K562 (cell line): ENCODE measurements at regions not wholly inside any gene's neighbourhood (a gene's known extent, or its start where the extent isn't known, plus 50 kb on each side); places are given as distances from the start of the nearest gene placed in this dataset.

Experiments
- ATAC-seq: fragments of 200-7000 bp; cut with Tn5 transposase; 3 replicates; pipeline ENCODE4 v1.9.1; 2020; ENCODE audit warnings: moderate library complexity
- BruUV-seq: library from RNA; stranded (reverse); fragments of 400-500 nt; replicated peaks from 2 replicates; lab custom pipeline; 2021; lab: Mats Ljungman, UMichigan
- CTCF ChIA-PET: fragments of 300-600 bp; formaldehyde crosslinking; extraction: SDS; loops from one replicate; lab custom pipeline; 2021; ENCODE audit warnings: low intra/inter-chr PET ratio; lab: Yijun Ruan, JAX
- POLR2A ChIA-PET: fragments of 300-600, 350-650 bp; sonication (Branson Sonifier 250); formaldehyde crosslinking; extraction: SDS; loops from one replicate; lab custom pipeline; 2021; ENCODE audit warnings: antibody characterized with exemption, inconsistent platforms; lab: Yijun Ruan, JAX
- DNase-seq, 4 experiments: peaks; one replicate each; pipeline versions ENCODE4 v3.0.0 to v3.0.0-alpha.2; 2011 to 2018; ENCODE audit warnings: low spot score in 3 of 4, mixed read lengths in 3 of 4; ENCODE audit errors: extremely low read depth in 1 of 4
- FAIRE-seq: peaks from 2 replicates; lab custom pipeline; 2011; peaks lifted over from hg19 to GRCh38; lab: Jason Lieb, UNC
- H2AFZ ChIP-seq: 2 replicates; pipeline ENCODE4 v1.6.0; 2011; ENCODE audit warnings: low read depth, low read length, control low read depth, inconsistent platforms
- H3K27ac ChIP-seq: fragments of 200-600 bp; 3 replicates; pipeline ENCODE4 v1.8.0; 2011; ENCODE audit warnings: low read depth, mild to moderate bottlenecking, control low read depth, inconsistent platforms, low read length, moderate library complexity, mixed read lengths; ENCODE audit errors: extremely low read depth
- H3K27me3 ChIP-seq, 2 experiments: fragments of 300-600 bp in 1 of 2; 2 replicates in 1 of 2; 3 replicates in 1 of 2; pipeline versions ENCODE4 v1.6.0 to v1.8.0; 2011; ENCODE audit warnings: inconsistent platforms in 2 of 2, low read length in 2 of 2, mild to moderate bottlenecking in 1 of 2, mixed read lengths in 1 of 2, moderate library complexity in 1 of 2; ENCODE audit not compliant: control insufficient read depth in 2 of 2, insufficient read depth in 2 of 2
- H3K36me3 ChIP-seq: fragments of 300-600 bp; 3 replicates; pipeline ENCODE4 v1.8.0; 2011; ENCODE audit warnings: mild to moderate bottlenecking, low read length, inconsistent platforms; ENCODE audit not compliant: control insufficient read depth, insufficient read depth
- H3K4me1 ChIP-seq, 2 experiments: fragments of 200-600 bp in 1 of 2; replicated peaks in 1 of 2; 2 replicates in 1 of 2; 3 replicates in 1 of 2; pipeline versions ENCODE4 v1.5.1 to v1.8.0; 2011; ENCODE audit warnings: inconsistent platforms in 2 of 2, low read length in 2 of 2, mild to moderate bottlenecking in 1 of 2, mixed read lengths in 1 of 2, moderate library complexity in 1 of 2; ENCODE audit not compliant: control insufficient read depth in 2 of 2, insufficient read depth in 2 of 2
- H3K4me2 ChIP-seq: 2 replicates; pipeline ENCODE4 v1.6.1; 2011; ENCODE audit warnings: low read length, control low read depth, inconsistent platforms, mixed read lengths; ENCODE audit not compliant: insufficient read depth
- H3K4me3 ChIP-seq: fragments of 200-600 bp; sonication (generic), shearing (Covaris generic); 2 replicates; pipeline ENCODE4 v1.5.1; 2016; ENCODE audit warnings: control low read depth, inconsistent platforms
- H3K79me2 ChIP-seq: fragments of 200-600 bp; 3 replicates; pipeline ENCODE4 v1.8.0; 2011; ENCODE audit warnings: low read length, inconsistent platforms; ENCODE audit not compliant: control insufficient read depth, insufficient read depth
- H3K9ac ChIP-seq, 2 experiments: 2 replicates each; pipeline versions ENCODE4 v1.6.0 to v1.6.1; 2011; ENCODE audit warnings: low read depth in 2 of 2, low read length in 2 of 2, control low read depth in 1 of 2, inconsistent platforms in 1 of 2, mild to moderate bottlenecking in 1 of 2, mixed read lengths in 1 of 2; ENCODE audit not compliant: insufficient read depth in 1 of 2
- H3K9me1 ChIP-seq: one replicate; pipeline ENCODE4 v1.6.0; 2011; ENCODE audit warnings: inconsistent platforms, mild to moderate bottlenecking, low read length, moderate library complexity; ENCODE audit not compliant: control insufficient read depth, insufficient read depth
- H3K9me3 ChIP-seq: replicated peaks from 2 replicates; pipeline ENCODE4 v1.5.1; 2011; ENCODE audit warnings: low read depth, low read length, inconsistent platforms; ENCODE audit not compliant: control insufficient read depth, insufficient read depth
- H4K20me1 ChIP-seq: replicated peaks from 2 replicates; pipeline ENCODE4 v1.6.1; 2011; ENCODE audit warnings: low read length, inconsistent platforms, mixed read lengths; ENCODE audit not compliant: control insufficient read depth, insufficient read depth
- EGR1 ChIP-seq: fragments of 450-650 bp; conservative IDR thresholded peaks from 2 replicates; pipeline ENCODE4 v1.6.1; 2017; ENCODE audit warnings: mild to moderate bottlenecking
- ELF2 ChIP-seq: fragments of 250-450 bp; sonication (Bioruptor Pico); IDR thresholded peaks from 2 replicates; pipeline ENCODE4 v1.5.0; 2021; ENCODE audit warnings: mild to moderate bottlenecking
- ETV6 ChIP-seq, 3 experiments: fragments of 150-350 bp in 1 of 3; sonication (generic) in 1 of 3; formaldehyde crosslinking in 1 of 3; IDR thresholded peaks; 2 replicates each; pipeline versions ENCODE4 v1.6.1 to v1.8.0; 2014 to 2022; ENCODE audit warnings: borderline replicate concordance in 2 of 3, low read depth in 2 of 3, antibody characterized with exemption in 1 of 3, low read length in 1 of 3, mild to moderate bottlenecking in 1 of 3, missing genetic modification reagents in 1 of 3
- ILK ChIP-seq: fragments of 450-650 bp; IDR thresholded peaks from 2 replicates; pipeline ENCODE4 v1.6.1; 2016; ENCODE audit warnings: missing genetic modification characterization, low read depth, mild to moderate bottlenecking, missing compliant biosample characterization, moderate library complexity, borderline replicate concordance
- MAFF ChIP-seq: IDR thresholded peaks from 2 replicates; pipeline ENCODE4 v1.6.1; 2012; ENCODE audit warnings: low read length, improper control_type of control experiment
- MTF1 ChIP-seq: fragments of 250-450 bp; sonication (Bioruptor Pico); IDR thresholded peaks from 2 replicates; pipeline ENCODE4 v1.9.0; 2021; ENCODE audit warnings: moderate library complexity, mild to moderate bottlenecking, inconsistent platforms, borderline replicate concordance
- RB1 ChIP-seq: fragments of 450-650 bp; IDR thresholded peaks from 2 replicates; pipeline ENCODE4 v1.6.1; 2017; ENCODE audit warnings: low read depth, mild to moderate bottlenecking
- TCFL5 ChIP-seq: fragments of 250-450 bp; sonication (Bioruptor Pico); conservative IDR thresholded peaks from 2 replicates; pipeline ENCODE4 v1.6.1; 2021; ENCODE audit warnings: mild to moderate bottlenecking, moderate library complexity, matching md5 sums
- ZBTB9 ChIP-seq: fragments of 450-650 bp; formaldehyde crosslinking; IDR thresholded peaks from 2 replicates; pipeline ENCODE4 v1.4.0; 2020; ENCODE audit warnings: mild to moderate bottlenecking, moderate library complexity
- ZFPM2 ChIP-seq: fragments of 250-450 bp; sonication (Bioruptor Pico); IDR thresholded peaks from 2 replicates; pipeline ENCODE4 v1.5.1; 2022; ENCODE audit warnings: mild to moderate bottlenecking
- ZNF197 ChIP-seq: fragments of 200-800 bp; sonication (Bioruptor generic); IDR thresholded peaks from 2 replicates; pipeline ENCODE4 v1.6.1; 2016; ENCODE audit warnings: low read depth, missing genetic modification characterization, missing compliant biosample characterization
- ZNF324 ChIP-seq: fragments of 250-450 bp; sonication (Bioruptor Pico); IDR thresholded peaks from 2 replicates; pipeline ENCODE4 v1.4.0; 2020; ENCODE audit warnings: mild to moderate bottlenecking
- WGBS: fragments of 100-300 bp; shearing (Covaris generic); methylation state at CpG from one replicate; pipeline ENCODE4 v1.1.6; 2016; ENCODE audit warnings: low coverage, mixed read lengths; ENCODE audit not compliant: insufficient coverage; ENCODE audit errors: missing lambda C conversion rate; 5-methylcytosine and 5-hydroxymethylcytosine counted together
- in situ Hi-C: fragments of 300-500 bp; cut with MboI; formaldehyde crosslinking; loops from 4 replicates; pipeline ENCODE4 v1.15.0; 2018; ENCODE audit warnings: inconsistent platforms, mixed read lengths
- intact Hi-C: fragments of 100-400 bp; cut with micrococcal nuclease; formaldehyde crosslinking; loops from 2 replicates; pipeline ENCODE4 v1.14.2; 2022
- TF ChIP-seq, protein P1 (sequence below), 2 experiments: fragments of 250-450 bp in 1 of 2; fragments of 450-650 bp in 1 of 2; sonication (Bioruptor Pico) in 1 of 2; IDR thresholded peaks; 2 replicates each; pipeline versions ENCODE4 v1.6.1 to v1.8.0; 2016 to 2021; ENCODE audit warnings: mild to moderate bottlenecking in 2 of 2, moderate library complexity in 2 of 2, missing compliant biosample characterization in 1 of 2, missing genetic modification characterization in 1 of 2

GRCh38 chr3:193812791-193813500, 219.9 kb downstream of the OPA1 start (continued):
- TF ChIP-seq MTF1 (no peak), ZNF324 (CRISPR knock-in tag) (no peak), ELF2 (CRISPR knock-in tag) (no peak), ETV6 (IDR thresholded peaks at IDR 0.05; ENCODE audit: borderline replicate concordance in 1 of 2, low read depth in 2 of 2, low read length in 1 of 2) (no peak), ETV6 (CRISPR knock-in tag; IDR thresholded peaks at IDR 0.05; ENCODE audit: borderline replicate concordance) (no peak)

- no peak overlapping the region for H3K4me2 ChIP-seq
- DNase-seq (no peak), FAIRE-seq (no peak), ATAC-seq (no peak)
- no peaks in the 10 kb centered on the region for H3K9me1 ChIP-seq
- TF ChIP-seq MAFF (no peak), TCFL5 (no peak), ZFPM2 (CRISPR knock-in tag) (no peak), ZBTB9 (CRISPR knock-in tag) (no peak), ILK (tag) (no peak), EGR1 (no peak), ZNF197 (CRISPR knock-in tag) (no peak), RB1 (no peak)
- TF ChIP-seq, protein P1, sequence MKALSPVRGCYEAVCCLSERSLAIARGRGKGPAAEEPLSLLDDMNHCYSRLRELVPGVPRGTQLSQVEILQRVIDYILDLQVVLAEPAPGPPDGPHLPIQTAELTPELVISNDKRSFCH (CRISPR knock-in tag; IDR thresholded peaks at IDR 0.05), result no peak
- TF ChIP-seq, protein P1 (tag; IDR thresholded peaks at IDR 0.05), result no peak
- no peaks in the 10 kb centered on the region for H3K79me2 ChIP-seq
- CTCF ChIA-PET, result no interaction called here
- no peaks in the 10 kb centered on the region for H4K20me1 ChIP-seq
- no peaks in the 10 kb centered on the region for H3K9me3 ChIP-seq
- POLR2A ChIA-PET, result interaction anchor here (0.6 kb wide), 1 partner anchor 119 kb away, joined by 3 read pairs; no protein-coding TSS in a partner anchor
- no peaks in the 10 kb centered on the region for H3K36me3 ChIP-seq
- in situ Hi-C loops (no loop called here), intact Hi-C loops (no loop called here)
- H3K4me3 ChIP-seq, result no peak overlapping the region
- no peak overlapping the region for H3K9ac ChIP-seq
- no peak overlapping the region for H3K27ac ChIP-seq
- H3K4me1 ChIP-seq, result peaks cover 9 to 10% of the 10 kb centered on the region in 2 experiments; a peak in 4 of 5 replicates
- H2AFZ ChIP-seq, result no peak overlapping the region
- no TSS peak for BruUV-seq
- no peaks in the 10 kb centered on the region for H3K27me3 ChIP-seq
- WGBS, result 51% methylated on average over 3 of the region's 3 CpGs
Observed at GRCh38 chr3:193813501-193813830, 220.5 kb downstream of the OPA1 start.
